Hematopoietic multipotent progenitor cell treated with erythropoietin and hydrocortisone succinate and interleukin-3 and kit ligand, for 15 days (in vitro differentiated cells): ENCODE measurements at regions not wholly inside any gene's neighbourhood (a gene's known extent, or its start where the extent isn't known, plus 50 kb on each side); places are given as distances from the start of the nearest gene placed in this dataset.
"Not testable (repeated sequence)": the region's sequence is repeated elsewhere in the genome, so short reads cannot be mapped to it uniquely, and the experiment has no call there.

Experiments
- DNase-seq: peaks from one replicate; pipeline ENCODE4 v3.0.0-alpha.2; 2015; ENCODE audit warnings: low spot score

DNA sequence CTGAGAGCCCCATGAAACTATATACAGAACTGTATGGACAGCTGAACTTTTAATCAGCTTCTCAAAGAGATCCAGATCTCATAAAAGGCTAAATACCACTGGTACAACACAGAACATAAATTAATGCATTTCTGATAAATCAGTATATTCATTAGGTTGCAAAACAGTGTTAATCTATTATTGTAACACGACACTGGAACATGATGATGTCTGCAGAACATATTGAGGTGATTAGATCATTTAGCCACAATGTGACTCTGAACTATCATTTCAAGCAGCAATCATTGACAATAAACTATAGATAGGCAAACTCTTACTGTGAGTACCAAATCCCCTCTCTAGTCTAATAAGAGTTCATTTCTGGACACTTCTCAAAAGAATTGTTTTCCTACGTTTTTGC is 50.3 kb downstream of the GASK1B start:
- DNase-seq = no peak

DNA sequence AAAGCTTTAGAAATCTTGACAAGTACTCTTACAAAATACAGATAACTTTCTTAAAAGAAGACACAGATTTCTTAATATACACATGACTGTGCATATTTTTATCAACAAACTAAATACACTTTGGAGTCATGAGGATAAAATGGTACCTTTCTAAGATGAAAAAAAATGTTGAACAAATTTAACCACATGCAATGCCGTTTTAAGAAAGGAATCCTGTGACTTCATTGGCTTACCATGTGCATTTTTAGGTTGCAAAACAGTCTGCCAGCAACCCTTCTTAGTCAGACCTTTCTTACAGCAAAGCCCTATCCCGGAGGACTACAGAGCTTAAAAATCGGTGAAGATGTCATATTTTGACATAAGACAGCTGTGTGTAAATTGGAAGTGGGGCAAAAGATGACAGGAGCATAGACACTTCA is 51.7 kb downstream of the GASK1B start:
- no peak for DNase-seq

DNA sequence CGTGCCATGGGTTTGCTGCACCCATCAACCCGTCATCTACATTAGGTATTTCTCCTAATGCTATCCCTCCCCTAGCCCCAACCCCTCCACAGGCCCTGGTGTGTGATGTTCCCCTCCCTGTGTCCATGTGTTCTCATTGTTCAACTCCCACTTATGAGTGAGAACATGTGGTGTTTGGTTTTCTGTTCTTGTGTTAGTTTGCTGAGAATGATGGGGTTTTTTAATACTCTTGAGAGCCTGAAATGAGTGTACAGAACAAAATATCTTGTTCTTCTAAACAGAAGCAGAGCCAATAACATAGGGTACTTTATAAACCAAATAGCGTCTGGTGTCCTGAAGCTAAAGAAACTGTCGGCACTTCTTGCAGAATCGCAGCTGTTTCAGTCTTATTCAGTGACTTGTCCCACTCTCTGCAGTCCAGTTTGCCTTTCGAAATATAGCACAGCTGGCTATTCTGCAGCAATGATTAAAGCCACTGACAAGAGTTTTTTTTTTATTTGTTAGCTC is 52.1 kb downstream of the GASK1B start:
- DNase-seq = not testable (repeated sequence)

DNA sequence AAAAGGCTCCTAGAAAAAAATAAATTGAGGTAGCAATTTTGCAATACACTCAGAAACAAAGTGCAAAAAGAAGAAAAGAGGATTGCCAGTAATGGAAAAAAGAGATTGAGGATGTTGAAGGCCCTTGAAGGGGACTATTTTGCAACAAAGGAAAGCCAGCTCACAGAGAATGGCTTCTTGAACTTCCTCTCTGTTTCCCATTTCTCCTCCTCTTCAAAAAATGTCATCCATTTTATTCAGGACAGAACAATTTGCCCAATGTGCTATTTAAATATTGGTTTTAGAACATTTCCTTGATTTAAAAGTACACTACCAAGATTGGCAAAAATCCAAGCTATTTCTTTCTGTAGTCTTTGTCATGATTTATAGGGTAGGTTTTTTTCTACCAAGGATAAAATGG is 60.2 kb downstream of the GASK1B start:
- no peak for DNase-seq

DNA sequence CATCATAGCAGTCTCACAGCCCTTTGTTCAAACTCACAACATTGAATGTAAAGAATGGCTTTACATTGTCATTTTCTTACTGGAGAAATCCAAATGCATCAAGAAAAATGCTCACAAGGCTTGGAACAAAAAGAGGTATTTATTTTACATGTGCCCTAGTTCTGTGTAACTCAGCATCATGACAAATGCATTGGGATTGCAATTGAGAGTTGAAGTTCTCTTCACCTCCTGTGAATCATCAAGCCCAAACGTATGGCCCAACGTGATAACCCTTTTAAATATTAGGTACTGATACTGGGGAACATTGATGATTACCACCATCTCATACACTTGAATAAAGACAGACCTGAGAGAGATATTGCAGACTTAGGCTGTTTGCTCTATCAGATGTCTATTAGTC is 61.6 kb downstream of the GASK1B start:
- DNase-seq = no peak

DNA sequence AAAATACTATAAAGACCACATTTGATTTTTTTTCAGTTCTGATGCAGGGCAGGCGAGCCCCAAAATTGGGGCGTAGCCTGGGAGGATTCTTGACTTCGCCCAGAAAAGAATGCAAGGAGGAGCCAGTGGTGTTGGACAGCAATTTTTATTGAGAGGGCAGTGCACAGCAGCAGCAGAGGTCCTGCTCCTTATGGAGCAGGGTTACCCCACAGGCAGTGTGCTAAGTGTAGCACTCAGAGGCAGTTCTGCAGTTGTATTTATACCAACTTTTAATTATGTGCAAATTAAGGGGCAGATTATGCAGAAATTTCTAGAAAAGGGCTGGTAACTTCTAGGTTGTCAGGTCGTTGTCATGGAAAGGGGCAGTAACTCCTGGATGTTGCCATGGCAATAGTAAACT is 69.9 kb downstream of the GASK1B start:
- DNase-seq = no peak

DNA sequence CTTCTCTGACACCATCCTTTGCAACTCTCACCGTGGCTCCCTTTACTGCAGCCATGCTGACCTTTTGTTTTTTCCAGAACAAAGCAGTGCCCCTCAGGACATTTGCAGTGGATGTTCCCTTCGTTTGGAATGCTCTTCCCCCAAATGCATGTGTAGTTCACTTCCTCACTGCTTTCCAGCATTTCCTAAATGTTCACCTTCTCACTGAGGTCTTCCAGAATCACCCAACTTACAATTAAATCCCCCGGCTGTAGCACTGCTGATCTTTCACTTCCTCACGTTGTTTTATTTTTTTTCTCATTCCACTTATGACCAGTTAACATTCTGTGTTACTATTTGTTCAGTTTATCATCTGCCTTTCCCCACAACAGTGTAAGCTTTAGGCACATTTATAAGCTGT is 73.1 kb downstream of the GASK1B start:
- DNase-seq = no peak

DNA sequence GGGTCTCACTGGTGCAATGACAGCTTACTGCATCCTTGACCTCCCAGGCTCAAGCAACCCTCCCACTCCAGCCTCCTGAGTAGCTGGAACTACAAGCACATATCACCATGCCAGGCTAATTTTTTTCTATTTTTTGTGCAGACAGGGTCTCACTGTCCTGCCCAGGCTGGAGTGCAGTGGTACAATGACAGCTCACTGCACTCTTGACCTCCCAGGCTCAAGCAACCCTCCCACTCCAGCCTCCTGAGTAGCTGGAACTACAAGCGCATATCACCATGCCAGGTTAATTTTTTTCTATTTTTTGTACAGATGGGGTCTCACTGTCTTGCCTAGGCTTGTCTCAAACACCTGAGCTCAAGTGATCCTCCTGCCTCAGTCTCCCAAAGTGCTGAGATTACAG is 74.0 kb downstream of the GASK1B start:
- no peak for DNase-seq

DNA sequence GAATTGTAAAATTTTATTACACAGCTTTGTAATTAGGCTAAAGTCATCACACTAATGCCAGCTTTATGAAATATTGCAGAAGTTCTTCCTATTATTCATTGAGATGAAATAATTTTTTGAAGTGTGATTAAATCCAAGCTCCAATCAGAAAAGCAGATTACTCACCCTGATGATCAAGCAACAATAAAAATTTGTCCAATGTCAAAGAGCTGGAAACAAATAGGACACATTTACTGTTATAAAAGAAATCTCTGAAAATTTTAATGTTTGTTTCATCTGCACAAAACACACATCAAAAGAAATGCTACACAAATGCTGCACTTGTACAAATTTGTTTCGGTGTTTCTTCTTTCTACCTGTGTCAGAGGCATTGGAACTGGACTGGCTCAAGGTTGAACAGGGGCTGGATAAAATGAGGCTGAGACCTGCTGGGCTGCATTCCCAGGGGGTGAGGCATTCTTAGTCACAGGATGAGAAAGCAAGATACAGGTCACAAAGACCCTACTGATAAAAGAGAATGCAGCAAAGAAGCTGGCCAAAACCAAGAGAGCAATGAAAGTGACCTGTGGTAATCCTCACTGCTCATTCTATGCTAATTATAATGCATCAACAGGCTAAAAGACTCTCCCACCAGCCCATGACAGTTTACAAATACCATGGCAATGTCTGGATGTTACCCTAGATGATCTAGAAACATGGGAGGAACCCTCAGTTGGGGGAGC is 78.3 kb downstream of the GASK1B start:
- DNase-seq = no peak

DNA sequence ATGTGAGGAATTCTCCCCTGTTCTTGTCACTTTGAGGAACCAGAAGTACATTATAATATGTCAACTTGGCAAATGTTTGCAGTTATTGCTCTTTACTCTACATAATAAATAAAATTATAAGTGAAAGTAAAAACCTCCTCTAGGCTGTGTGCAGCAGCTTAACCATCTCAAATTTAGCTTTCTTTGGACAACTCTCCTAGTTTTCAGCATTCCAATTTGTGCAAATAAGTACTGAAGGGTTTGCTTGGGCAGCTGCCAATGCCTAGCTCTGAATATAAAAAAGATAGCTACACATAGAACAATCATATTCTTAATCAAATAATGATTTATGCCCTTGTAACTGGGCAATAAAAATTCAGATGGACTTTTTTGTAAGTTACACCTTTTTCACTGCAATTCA is 82.5 kb downstream of the GASK1B start:
- DNase-seq = no peak

DNA sequence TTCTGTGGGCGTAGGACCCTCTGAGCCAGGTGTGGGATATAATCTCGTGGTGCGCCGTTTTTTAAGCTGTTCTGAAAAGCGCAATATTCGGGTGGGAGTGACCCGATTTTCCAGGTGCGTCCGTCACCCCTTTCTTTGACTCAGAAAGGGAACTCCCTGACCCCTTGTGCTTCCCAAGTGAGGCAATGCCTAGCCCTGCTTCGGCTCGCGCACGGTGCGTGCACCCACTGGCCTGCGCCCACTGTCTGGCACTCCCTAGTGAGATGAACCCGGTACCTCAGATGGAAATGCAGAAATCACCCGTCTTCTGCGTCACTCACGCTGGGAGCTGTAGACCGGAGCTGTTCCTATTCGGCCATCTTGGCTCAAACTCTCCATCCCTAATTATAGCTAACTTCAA is 82.9 kb downstream of the GASK1B start:
- DNase-seq = not testable (repeated sequence)

DNA sequence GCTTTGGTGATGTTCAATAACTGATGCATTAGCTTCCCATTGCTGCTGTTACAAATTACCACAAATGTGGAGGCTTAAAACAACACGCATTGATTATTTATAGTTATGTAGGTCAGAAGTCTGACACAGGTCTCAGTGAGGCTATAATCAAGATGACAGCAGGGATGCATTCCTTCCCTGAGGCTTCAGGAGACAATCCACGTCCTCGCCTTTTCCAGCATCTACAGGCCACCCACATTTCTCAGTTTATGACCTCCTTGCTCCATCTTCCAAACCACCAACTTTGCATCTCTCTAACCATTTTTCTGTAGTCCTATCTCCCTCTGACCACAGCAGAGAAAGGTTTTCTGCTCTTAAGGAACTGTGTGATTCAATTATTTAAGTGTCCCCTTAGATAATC is 92.5 kb downstream of the GASK1B start:
- no peak for DNase-seq

DNA sequence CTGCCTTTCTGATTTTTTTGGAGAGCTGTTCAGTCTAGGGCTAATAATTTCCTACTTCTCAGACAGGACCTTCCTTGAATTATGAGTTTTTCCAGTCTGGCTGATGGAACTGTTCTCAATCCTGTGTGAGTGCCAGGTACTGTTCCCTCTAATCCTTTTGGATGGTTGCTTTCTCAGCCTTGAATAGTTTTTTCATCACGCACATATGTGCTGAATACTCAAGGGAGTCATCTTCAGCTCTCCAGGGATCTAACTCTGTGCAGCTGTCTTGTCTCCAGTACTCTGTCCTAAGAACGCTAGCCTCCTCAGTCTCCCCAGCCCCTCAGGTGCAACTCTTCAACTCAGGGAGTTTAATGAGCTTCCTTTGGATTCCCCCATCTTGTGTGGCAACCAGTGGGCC is 93.2 kb downstream of the GASK1B start:
- no peak for DNase-seq

DNA sequence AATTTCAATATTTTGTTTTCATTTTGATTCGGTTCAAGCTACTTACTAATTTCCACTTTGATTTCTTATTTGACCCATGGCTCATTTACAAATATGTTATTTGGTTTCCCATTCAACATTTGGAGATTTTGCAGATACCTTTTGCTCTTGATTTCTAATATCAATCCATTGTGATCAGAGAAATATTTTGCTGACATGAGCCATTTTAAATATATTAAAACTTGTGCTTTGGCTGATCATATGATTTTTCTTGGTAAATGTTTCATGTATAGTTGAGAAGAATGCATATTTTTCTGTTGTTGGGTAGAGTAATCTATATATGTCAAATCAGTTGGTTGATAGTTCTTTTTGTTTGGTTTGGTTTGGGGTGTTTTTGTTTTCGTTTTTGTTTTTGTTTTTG is 95.0 kb downstream of the GASK1B start:
- DNase-seq = no peak

DNA sequence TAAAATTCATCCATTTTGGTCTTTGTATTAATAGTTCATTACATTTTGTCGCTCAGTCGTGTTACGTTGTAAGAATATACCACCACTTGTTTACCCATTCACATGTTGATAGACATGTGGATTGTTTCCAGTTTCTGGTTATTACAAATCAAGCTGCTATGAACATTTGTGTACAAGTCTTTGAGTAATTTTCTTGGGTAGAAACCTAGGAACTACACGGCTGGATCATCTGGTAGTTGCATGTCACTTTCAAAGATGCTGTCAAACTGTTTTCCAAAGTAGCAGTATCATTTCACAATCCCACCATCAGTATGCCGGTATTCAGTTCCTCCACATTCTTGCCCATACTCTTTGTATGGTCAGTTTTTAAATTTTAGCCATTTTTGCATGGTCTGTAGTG is 98.0 kb downstream of the GASK1B start:
- no peak for DNase-seq

DNA sequence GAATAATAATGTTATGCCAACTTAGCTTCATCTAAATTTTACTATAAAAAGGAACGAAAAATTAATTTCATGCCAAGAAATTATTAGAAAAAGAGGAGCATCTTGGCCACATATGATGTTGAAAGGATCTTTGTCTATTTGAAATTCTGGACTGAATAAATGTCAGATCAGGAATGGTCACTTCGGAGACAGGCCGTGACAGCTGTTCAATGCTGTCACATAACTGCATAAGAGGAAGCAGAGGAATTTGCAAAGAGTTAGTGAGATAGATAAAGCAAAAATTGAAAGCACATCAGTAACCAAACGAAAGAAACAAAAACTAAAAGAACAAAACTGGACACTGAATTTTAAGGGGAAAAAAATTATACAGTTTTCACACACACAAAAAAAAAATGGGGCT is 100.9 kb downstream of the GASK1B start:
- no peak for DNase-seq

DNA sequence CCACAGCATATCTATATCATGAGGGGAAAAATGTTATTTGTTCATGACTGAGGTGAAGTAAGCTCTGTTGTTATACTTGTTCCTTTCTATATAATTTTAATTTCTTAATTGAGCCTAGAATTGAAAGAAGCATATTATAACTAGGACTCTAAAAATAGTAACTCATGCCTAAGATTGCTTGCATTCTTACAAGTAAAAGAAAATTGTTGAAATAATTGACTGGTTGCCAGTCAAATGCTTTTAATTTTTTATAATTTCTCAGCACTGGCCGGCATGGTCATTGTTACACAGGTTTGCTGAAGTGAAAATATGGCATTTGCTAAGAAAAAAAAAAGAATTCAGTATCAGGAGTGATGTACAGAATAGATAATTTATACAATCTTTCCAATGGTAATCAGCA is 104.8 kb downstream of the GASK1B start:
- no peak for DNase-seq

DNA sequence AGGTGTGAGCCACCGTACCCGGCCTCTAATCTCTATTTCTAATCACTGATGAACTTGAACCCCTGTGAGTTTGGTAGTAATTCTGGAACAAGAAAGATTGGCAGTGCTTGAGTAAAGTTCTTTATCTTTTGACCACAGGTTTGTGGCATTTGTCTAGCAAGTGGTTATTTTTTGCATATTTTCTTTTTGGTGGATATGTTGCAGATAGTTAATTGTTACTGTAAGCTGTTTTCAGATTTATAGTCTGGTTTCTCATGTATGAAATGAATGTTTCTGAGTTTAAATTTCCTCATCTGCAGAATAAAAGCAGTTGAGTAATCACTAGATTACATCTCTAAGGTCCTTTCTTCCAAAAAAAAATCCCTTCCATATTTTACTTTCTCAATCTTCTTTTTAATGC is 105.2 kb downstream of the GASK1B start:
- no peak for DNase-seq

DNA sequence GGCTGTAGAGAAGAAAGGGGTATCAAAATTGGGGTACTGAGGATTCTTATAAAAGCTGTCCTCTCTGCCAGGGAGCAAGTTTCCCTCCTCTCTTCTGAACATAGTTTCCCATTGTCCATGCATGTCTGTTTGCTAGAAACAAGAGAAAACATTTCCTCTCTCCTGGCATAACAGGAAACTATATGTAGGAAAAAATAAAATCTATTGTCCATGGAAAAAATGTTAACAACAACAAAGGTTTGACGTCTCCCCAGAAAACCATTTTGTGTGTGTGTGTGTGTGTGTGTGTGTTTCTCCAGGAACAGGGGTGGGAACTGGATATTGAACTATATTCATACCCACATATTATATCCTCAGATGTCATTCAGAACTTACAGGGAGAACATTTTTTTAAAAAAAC is 107.2 kb downstream of the GASK1B start:
- DNase-seq = no peak

DNA sequence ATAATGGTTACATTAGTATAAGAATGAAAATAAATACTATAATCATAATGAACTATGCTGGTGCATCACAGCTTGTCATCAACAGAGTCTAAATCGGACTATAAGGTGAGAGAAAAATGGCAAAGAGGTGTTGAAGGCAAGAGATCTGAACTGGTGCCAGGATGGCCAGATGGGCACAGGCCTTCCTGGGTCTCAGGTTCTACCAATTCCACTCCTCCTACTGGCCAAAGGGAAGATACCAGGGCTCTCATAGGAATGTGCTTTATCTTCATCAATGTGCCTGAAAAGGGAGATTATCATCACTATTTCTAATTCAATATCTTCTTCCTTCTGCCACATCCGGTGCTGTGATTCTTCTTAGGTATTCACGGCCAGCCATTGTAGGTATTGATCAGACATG is 107.6 kb downstream of the GASK1B start:
- no peak for DNase-seq

DNA sequence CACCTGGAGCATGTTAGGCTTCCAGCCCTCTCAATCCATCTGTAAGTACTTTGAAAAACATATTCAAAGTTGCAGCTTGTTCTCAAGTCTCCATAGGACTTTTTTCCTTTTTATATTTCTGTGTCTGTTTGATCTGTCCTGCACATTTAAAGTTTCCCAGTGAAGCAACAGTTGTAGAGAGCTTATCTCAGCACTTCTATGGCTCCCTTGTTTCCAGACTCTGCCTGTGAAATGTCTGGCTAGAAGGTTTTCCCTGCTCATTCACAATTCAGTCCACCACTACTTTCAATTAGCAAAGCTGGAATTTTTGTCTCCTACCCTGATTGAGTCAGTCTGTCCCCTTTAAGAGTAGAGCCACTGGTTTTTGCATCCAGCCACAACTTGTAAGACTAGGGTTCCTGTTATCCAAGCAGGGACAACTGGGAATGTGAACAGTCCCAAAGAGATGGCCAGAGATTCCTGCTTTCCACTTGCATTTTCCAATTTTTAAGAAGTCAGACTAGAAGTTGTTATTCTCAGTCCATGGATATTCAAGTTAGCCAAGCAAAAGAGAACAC is 116.1 kb downstream of the GASK1B start:
- DNase-seq = no peak

DNA sequence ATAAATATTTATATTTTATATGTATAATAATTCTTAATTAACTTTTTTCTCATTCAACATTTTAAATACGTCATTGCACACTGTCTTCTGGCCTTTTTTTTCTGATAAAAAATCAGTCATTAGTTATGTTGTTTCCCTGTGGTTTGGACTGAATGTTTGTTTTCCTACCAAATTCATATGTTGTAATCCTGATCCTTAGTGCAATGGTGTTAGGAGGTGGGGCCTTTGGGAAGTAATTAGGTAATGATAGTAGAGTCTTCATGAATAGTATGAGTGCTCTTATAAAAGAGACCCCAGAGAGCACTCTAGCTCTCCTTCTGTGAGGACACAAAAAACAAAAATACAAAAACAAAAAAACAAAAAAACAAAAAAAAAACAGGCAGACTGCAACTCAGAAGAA is 117.2 kb downstream of the GASK1B start:
- no peak for DNase-seq

DNA sequence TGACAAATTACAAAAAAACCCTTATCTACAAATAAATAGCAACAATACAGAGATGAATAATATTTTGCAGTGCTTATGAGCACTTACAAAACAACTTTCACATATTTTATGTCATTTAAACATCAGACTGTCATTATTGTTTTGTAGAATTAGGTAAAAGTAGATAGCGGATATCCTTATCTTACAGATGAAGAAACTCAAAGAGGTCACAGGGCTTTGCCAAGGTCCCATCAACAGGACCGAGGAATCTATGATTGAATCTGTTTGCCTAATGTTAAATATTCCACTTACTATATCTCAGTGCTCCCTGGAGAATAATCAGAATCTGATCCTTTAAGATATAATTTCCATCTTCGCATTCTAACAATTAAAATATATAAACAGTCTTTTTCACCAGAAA is 119.0 kb downstream of the GASK1B start:
- DNase-seq = no peak

DNA sequence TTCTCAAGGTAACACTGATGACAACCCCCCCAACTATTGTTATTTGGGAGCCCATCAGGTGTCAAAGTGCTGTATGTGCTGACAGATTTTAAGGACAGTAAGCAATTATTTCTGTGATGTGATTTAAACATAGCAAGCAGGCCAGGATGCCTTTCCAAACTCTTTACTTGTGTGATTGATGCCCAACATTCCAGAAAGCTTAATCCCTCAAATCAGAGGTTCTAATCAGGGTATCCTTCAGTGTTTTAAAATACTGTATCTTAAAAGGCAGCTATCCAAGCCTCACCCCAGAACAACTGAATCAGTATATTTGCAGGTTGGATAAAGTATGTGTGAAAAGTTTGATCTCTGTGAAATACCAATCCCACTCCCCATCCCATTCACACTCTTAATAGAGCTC is 119.7 kb downstream of the GASK1B start:
- DNase-seq = no peak
